Liver (tissue), 2 donors: ENCODE measurements at regions not wholly inside any gene's neighbourhood (a gene's known extent, or its start where the extent isn't known, plus 50 kb on each side); places are given as distances from the start of the nearest gene placed in this dataset.

Experiments used
- TF ChIP-seq, protein P1 (sequence below): fragments of 150-350 bp; IDR thresholded peaks from 2 replicates; pipeline ENCODE4 v1.5.1; 2017; ENCODE audit warnings: improper control_type of control experiment, low read depth, low read length; ENCODE audit not compliant: missing input control
- TF ChIP-seq, protein P2 (sequence below): IDR thresholded peaks from 2 replicates; pipeline ENCODE4 v1.6.1; 2016; ENCODE audit warnings: antibody characterized with exemption
- donor health status: healthy.

DNA sequence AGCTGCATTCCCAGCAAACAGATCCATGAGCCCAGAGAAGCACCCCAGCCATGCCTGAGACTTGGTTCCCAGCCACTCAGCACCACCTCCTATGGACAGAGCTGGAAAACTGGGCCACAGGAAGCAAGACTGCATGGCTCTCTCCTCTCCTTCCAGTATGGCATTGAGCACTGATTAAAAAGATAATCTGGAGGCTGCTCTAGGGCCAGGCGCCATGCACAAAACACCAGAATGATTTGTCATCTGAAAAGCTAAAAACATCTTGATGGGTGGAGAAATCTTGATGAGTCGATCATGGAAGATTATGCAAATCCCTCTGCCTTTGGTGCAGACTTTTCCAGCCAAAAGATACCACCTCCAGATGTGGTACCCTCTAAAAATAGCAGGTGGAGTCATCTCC lies 62.7 kb upstream of the MRPS22 start:
- TF ChIP-seq, protein P1, sequence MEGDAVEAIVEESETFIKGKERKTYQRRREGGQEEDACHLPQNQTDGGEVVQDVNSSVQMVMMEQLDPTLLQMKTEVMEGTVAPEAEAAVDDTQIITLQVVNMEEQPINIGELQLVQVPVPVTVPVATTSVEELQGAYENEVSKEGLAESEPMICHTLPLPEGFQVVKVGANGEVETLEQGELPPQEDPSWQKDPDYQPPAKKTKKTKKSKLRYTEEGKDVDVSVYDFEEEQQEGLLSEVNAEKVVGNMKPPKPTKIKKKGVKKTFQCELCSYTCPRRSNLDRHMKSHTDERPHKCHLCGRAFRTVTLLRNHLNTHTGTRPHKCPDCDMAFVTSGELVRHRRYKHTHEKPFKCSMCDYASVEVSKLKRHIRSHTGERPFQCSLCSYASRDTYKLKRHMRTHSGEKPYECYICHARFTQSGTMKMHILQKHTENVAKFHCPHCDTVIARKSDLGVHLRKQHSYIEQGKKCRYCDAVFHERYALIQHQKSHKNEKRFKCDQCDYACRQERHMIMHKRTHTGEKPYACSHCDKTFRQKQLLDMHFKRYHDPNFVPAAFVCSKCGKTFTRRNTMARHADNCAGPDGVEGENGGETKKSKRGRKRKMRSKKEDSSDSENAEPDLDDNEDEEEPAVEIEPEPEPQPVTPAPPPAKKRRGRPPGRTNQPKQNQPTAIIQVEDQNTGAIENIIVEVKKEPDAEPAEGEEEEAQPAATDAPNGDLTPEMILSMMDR: no peak
- TF ChIP-seq, protein P2, sequence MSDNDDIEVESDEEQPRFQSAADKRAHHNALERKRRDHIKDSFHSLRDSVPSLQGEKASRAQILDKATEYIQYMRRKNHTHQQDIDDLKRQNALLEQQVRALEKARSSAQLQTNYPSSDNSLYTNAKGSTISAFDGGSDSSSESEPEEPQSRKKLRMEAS: no peak
